ENCODE measurements at regions not wholly inside any gene's neighbourhood (a gene's known extent, or its start where the extent isn't known, plus 50 kb on each side); places are given as distances from the start of the nearest gene placed in this dataset.
"Not testable (repeated sequence)": the region's sequence is repeated elsewhere in the genome, so short reads cannot be mapped to it uniquely, and the experiment has no call there.

- DNase-seq = no peak
Observed at GRCh38 chr18:66138642-66139041, 387.8 kb downstream of the CDH7 start.

DNA sequence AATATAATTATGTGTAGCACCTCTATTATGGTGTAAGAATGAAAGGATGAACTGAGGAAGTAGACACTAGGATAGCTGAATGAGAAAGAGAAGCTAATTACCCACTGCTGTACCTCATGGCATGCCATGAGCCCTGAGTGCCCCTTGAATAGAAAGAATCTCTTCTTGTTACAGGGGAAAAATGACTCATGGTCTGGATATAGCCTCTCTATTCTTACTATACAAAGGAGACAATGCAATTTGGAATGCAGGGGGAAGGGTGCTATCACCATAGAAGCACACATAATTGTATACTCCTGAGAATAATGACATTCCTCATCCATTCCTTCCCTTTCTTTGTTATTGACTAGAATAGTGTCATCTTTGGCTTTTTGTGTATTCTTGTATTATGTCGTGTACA is 385.2 kb downstream of the CDH7 start:
- DNase-seq = no peak

DNA sequence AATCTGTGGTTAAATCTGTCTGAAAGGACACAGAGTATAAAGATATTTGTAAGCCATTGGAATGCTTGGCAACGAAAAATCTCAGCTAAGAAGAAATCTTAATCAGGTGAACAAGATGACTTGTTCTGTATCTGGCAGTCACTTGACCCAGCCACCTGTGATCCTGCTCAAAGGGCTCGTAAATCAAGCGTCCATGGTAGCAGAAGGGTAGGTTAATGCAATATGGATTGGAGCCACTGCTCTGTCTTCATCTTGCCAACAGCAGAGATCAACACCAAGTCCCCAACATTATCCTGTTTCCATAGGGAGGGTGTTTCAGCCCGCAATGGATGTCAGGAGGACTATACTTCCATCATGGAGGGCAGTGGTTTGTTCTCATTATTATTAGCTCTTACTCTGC is 378.4 kb downstream of the CDH7 start:
- DNase-seq = no peak

- DNase-seq = no peak
Observed at GRCh38 chr18:66126266-66126665, 375.5 kb downstream of the CDH7 start.

DNA sequence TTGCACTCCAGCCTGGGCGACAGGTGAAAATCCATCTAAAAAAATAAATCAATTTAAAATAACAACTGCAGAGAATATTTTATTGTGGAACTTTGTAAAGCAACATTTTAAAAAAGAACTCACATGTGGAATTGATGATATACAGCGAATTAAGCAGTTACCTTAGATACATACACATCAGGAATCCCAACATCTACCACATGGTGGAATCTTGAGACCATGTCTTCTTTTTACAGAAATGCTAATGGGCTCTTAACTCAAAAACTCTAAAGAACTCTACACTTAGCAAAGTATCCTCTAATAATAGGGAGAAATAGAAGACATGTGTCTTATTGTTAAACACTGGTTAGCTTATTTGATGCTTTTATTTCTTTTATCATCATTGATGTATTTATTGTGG is 373.6 kb downstream of the CDH7 start:
- DNase-seq = no peak

DNA sequence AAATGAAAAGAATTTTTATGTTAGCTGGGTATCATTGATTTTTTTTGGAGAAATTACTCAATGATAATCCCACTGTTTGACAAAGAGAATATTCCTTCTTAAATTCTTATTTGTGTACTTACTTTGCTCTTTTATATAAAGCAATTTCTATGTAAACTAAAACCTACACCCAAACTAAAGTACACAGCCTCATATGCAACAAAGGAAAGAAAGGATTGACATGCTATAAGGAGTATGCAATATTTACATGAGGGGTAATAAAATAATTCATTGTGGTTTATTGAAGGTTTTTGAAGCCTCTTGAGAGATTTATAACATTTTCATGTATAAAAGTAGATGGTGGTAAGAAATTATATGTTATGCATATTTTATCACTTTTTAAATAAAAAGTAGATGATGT is 368.5 kb downstream of the CDH7 start:
- no peak for DNase-seq

- no peak for DNase-seq
Observed at GRCh38 chr18:66111018-66111417, 360.2 kb downstream of the CDH7 start.

- DNase-seq = no peak
Observed at GRCh38 chr18:66110607-66111006, 359.8 kb downstream of the CDH7 start.

GRCh38 chr18:66109981-66110380 is 359.2 kb downstream of the CDH7 start:
- no peak for DNase-seq

DNA sequence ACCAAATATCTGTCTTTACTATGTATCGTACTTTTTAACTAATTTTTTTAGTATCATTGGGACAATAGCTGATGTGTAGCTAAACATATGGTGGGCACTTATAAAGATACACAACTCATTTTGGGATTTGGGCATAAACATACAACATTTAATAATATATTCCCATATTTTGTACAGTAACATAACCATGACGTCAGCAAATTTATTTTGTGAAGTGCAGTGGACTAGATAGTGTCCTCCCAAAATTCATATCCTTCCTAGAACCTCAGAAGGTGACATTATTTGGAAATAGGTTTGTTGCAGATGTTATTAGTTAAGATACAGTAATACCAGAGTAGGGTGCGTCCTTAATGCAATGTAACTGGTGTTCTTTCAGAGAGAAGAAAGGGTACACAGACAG is 356.7 kb downstream of the CDH7 start:
- no peak for DNase-seq

DNA sequence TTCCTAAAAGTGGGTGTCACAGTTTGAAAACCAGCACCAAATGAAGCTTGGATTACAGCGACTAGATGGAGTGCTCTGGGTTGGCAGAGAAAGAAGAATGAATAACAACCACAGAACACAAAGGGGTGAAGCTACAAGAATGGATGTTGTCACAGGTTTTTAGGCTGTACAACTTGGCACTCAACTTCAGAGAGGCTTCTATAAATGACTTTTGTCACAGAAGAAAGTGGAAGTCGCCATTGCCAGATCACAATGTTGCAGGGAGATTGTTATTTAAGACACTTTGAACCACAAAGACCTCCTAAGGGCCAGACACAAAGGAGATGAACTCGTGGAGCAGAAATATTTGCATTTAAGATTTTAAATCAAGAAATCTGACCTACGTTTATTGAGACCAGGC is 354.2 kb downstream of the CDH7 start:
- no peak for DNase-seq

- DNase-seq = no peak
Observed at GRCh38 chr18:66103550-66103949, 352.7 kb downstream of the CDH7 start.

DNA sequence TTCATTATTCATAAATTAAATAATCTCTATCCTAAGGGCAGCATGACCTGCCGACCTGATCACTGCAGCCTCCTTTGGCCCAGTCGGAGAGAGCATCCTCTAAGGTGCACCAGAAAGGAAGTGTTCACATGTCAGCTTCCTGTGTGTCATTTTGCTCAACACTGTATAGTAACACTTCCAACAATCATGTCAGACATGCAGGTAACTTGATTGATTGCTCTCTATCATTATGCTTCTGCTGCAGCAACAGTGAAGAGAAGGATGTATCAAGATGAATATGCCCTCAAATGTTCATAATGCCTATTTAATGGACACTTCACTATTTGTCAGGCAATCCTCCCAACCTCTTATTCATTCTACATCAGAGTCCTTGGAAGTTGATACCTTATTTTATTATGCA is 332.3 kb downstream of the CDH7 start:
- DNase-seq = no peak

- no peak for DNase-seq
Observed at GRCh38 chr18:66078925-66079800, 328.4 kb downstream of the CDH7 start.

- DNase-seq = no peak
Observed at GRCh38 chr18:66077066-66077465, 326.3 kb downstream of the CDH7 start.

DNA sequence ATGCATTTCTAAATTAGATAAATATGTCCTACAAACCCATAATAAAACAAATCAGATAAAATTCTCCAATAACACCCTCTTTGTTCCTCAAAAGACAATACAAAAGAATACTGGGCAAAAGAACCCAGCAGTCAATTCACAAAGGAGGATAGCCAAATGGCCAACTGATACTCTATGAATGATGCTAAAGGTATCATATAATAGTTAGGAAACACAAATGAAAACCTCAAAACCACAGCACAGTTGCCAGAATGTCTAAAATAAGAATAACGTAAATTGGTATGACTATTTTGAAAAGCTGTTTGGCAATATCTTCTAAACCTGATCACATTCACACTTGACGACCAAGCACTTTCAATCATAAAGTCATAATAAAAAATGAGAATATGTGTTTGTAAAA is 315.4 kb downstream of the CDH7 start:
- DNase-seq = no peak

GRCh38 chr18:66048406-66048805 is 297.6 kb downstream of the CDH7 start:
- no peak for DNase-seq

DNA sequence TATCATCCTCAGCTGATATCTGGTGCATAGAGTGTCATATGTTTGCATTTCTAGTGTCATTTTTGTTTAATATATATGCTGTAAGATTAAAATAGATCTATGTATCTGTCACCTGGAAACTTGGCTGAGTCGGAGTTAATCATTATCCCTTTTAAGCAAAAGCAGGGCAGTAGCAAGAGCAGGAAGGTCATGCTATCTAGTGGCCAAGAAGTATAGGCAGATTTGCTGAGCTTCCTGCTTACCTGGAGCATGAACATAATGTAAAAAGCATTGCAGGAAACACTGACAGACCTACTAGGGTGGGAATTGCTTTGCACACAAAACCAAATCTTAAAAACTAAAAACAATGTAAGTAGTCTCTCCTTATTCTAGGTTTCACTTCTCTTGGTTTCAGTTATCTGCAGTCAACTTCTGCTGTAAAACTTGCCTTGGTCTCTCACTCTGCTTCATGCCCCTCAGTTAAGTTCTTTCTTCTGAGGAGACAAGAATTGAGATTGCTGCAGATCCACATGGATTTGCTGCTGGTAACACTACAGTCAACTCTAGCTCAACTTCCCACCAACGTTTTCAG is 295.3 kb downstream of the CDH7 start:
- no peak for DNase-seq

DNA sequence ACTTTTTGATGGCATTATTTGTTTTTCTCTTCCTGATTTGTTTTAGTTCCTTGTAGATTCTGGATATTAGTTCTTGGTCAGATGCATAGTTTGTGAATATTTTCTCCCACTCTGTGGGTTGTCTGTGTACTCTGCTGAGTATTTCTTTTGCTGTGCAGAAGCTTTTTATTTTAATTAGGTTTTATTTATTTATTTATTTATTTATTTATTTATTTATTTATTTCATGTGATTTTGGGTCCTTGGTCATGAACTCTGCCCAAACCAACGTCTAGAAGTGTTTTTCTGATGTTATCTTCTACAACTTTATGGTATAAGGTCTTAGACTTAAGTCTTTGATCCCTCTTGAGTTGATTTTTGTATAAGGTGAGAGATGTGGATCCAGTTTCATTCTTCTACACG is 292.2 kb downstream of the CDH7 start:
- DNase-seq = no peak

- DNase-seq = no peak
Observed at GRCh38 chr18:66013969-66014368, 263.2 kb downstream of the CDH7 start.

GRCh38 chr18:66011916-66012315 is 261.1 kb downstream of the CDH7 start:
- DNase-seq = no peak

DNA sequence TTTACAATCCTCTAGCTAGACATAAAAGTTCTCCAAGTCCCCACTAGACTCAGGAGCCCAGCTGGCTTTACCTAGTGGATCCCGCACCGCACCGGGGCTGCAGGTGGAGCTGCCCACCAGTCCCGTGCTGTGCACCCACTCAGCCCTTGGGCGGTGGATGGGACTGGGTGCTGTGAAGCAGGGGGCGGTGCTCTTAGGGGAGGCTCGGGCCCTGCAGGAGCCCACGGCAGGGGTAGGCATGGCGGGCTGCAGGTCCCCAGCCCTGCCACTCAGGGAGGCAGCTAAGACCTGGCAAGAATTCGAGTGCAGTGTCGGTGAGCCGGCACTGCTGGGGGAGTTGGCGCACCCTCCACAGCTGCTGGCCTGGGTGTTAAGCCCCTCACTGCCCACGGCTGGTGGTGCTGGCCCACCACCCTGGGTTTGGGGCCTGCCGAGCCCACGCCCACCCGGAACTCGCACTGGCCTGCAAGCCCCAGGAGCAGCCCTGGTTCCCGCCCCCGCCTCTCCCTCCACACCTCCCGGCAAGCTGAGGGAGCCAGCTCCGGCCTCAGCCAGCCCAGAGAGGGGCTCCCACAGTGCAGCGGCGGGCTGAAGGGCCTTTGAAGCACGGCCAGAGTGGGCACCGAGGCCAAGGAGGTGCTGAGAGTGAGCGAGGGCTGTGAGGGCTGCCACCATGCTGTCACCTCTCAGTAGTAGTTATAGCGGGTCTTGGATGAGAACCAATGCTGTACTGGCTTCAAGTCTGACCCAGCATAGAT is 255.2 kb downstream of the CDH7 start:
- no peak for DNase-seq

- not testable (repeated sequence) for DNase-seq
Observed at GRCh38 chr18:65998971-65999700, 248.3 kb downstream of the CDH7 start.
